NB4 (cell line): ENCODE measurements at regions not wholly inside any gene's neighbourhood (a gene's known extent, or its start where the extent isn't known, plus 50 kb on each side); places are given as distances from the start of the nearest gene placed in this dataset.

ENCODE experiments used
- CTCF ChIP-seq: IDR thresholded peaks from one replicate; pipeline ENCODE4 v1.5.1; 2012; ENCODE audit warnings: low read depth, low read length
- MAX ChIP-seq: IDR thresholded peaks from 2 replicates; pipeline ENCODE4 v1.6.1; 2011; ENCODE audit warnings: low read depth, low read length
- MYC ChIP-seq: IDR thresholded peaks from 2 replicates; pipeline ENCODE4 v1.6.1; 2011; ENCODE audit warnings: low read depth, low read length
- POLR2A ChIP-seq: IDR thresholded peaks from 2 replicates; pipeline ENCODE4 v1.6.1; 2011; ENCODE audit warnings: mild to moderate bottlenecking; ENCODE audit not compliant: insufficient read length; ENCODE audit errors: extremely low read depth

GRCh38 chr15:96561593-96561992, 231.1 kb downstream of the NR2F2 start:
- no peak for TF ChIP-seq CTCF
- no peak for TF ChIP-seq POLR2A
- no peak for TF ChIP-seq MAX
- no peak for TF ChIP-seq MYC
